ENCODE measurements at regions not wholly inside any gene's neighbourhood (a gene's known extent, or its start where the extent isn't known, plus 50 kb on each side); places are given as distances from the start of the nearest gene placed in this dataset.

GRCh38 chr11:92314499-92314898 is 89.9 kb downstream of the FAT3 start:
- TF ChIP-seq POLR2AphosphoS5 (IDR thresholded peaks at IDR 0.05): no peak
- TF ChIP-seq MXI1 (conservative IDR thresholded peaks at IDR 0.05; ENCODE audit: poor library complexity, severe bottlenecking): no peak
- no peak for TF ChIP-seq EP300 (conservative IDR thresholded peaks at IDR 0.05; ENCODE audit: poor library complexity, severe bottlenecking)
- TF ChIP-seq CTCF (IDR thresholded peaks at IDR 0.05; ENCODE audit: poor library complexity, severe bottlenecking): no peak
- TF ChIP-seq SMC3 (conservative IDR thresholded peaks at IDR 0.05; ENCODE audit: poor library complexity): no peak
- TF ChIP-seq REST (IDR thresholded peaks at IDR 0.05; ENCODE audit: borderline replicate concordance): no peak

Data from neural cell (in vitro differentiated cells).